Omental fat pad (tissue), 3 donors: ENCODE measurements at regions not wholly inside any gene's neighbourhood (a gene's known extent, or its start where the extent isn't known, plus 50 kb on each side); places are given as distances from the start of the nearest gene placed in this dataset.

Source experiments
- ATAC-seq: fragments of 150-250 bp; one replicate; pipeline ENCODE4 v1.9.1; 2016; ENCODE audit warnings: mild to moderate bottlenecking, moderate library complexity; ENCODE audit not compliant: low FRiP score
- DNase-seq: peaks from one replicate; pipeline ENCODE4 v3.0.0-alpha.2; 2019; ENCODE audit warnings: low spot score
- TF ChIP-seq, protein P1 (sequence below), 3 donors: fragments of 450-650 bp; IDR thresholded peaks; one replicate each; pipeline ENCODE4 v1.5.1; 2016 to 2017; ENCODE audit warnings: antibody characterized with exemption in 3 of 3, mild to moderate bottlenecking in 3 of 3, moderate library complexity in 2 of 3

DNA sequence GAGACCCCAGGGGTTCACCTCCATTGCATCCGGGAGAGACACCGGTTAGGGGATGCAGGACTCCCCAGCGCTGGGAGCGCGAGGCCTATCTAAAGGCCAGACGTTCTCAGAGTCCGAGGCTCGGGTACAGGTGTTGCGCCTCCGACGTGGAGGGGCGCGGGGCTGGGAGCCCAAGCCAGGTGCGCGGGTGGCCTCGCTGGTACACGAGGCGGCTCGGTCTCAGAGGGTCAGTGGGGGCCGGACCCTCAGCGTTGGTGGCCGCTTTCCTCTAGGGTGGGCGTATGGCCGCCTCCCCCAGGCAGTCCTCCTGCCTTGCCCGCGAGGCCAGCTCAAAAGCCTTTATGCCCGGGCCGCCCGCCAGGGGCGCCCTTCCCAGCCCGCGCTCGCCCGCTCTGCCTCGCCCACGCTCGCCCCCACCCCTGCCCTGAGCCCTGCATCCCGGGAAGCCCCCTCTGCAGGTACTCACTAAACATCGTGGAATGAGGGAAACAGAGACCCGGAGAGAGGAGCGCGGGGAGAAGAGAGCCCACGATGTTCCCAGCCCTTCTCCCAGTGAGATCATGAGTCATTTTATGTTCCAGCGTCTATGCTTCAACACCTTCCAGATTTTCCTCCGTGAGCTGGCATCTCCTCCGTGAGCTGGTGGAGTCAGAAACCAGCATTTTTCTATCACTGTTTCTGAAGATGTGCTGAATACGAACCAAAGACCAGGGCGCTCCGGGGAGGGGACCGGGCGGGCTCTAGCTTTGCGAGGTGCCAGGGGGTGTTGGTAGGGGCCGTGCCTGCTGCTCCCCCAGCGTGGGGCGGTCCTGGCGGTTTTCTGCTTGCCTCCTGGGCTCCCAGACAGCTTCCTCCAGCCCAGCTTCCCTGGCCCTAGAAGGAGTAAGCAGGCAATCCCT lies 73.8 kb downstream of the DIO3 start:
- TF ChIP-seq, protein P1, sequence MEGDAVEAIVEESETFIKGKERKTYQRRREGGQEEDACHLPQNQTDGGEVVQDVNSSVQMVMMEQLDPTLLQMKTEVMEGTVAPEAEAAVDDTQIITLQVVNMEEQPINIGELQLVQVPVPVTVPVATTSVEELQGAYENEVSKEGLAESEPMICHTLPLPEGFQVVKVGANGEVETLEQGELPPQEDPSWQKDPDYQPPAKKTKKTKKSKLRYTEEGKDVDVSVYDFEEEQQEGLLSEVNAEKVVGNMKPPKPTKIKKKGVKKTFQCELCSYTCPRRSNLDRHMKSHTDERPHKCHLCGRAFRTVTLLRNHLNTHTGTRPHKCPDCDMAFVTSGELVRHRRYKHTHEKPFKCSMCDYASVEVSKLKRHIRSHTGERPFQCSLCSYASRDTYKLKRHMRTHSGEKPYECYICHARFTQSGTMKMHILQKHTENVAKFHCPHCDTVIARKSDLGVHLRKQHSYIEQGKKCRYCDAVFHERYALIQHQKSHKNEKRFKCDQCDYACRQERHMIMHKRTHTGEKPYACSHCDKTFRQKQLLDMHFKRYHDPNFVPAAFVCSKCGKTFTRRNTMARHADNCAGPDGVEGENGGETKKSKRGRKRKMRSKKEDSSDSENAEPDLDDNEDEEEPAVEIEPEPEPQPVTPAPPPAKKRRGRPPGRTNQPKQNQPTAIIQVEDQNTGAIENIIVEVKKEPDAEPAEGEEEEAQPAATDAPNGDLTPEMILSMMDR (IDR thresholded peaks at IDR 0.05) = no peak
- ATAC-seq = no peak
- no peak for DNase-seq

DNA sequence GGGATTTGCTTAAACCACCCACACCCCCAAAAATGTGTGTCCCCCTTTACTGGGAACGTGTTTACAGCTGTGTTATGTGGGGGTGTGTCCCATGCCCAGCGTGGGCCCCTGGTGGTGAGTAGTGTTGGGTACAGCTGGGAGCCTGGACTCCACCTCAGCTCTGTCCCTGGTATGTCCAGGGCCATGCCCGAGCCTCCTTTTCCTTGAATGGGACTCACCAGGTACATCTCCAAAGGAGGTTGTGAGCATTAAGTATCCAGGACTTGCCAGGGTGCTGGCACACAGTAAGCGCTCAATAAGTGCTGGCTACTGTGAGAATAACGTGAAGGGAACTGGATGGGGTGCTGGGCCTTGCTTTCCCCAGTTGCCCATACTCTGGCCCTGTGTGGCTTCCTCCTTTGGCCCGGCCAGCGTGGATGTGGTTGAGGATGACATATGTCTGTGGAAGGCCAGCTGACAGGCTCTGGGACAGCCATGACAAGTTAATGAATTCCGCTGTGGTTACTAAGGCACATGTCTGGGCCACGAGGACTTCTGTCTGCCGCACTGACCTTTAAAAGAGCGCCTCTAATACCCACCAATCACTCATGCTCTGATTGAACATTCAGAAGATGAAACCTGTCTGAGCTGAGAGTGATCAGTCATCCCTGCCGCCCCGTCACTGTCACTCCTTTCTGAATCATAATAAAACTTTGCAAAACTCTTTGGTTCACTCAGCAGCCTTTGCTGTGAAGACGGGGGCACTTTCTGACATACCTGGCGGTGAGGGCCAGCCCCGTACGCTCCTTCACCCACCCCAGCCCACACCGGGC lies 74.7 kb downstream of the DIO3 start:
- TF ChIP-seq, protein P1 (IDR thresholded peaks at IDR 0.05) = no peak
- ATAC-seq (no peak), DNase-seq (no peak)

DNA sequence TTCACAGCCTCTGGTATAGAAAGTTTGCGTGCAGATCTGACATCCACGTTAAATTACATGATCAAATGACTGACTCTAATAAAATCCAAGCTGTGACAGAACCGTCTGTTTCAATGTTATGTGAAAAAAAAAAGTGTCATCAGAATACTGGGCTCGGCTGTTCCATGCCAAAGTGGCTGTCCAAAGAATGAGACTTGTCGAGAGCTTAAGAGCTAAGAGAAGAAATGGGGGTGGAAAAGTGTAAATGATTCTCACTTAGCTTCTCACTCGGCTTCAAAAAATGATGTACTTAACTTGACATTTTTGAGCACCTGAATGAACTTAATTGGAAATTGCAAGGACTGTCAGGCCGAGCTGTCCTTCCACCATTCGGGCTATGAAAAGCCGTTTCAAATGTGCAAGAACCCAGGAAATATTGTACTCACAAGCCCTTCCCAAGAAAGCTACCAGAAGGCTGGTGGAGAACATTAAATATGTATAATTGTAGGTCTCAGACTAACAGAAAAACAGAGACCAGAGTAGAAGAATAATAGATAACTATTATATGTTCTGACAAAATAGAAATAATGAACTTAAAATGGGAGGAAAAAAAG lies 78.0 kb downstream of the DIO3 start:
- TF ChIP-seq, protein P1 (IDR thresholded peaks at IDR 0.05) = no peak
- DNase-seq = no peak
- ATAC-seq = no peak

DNA sequence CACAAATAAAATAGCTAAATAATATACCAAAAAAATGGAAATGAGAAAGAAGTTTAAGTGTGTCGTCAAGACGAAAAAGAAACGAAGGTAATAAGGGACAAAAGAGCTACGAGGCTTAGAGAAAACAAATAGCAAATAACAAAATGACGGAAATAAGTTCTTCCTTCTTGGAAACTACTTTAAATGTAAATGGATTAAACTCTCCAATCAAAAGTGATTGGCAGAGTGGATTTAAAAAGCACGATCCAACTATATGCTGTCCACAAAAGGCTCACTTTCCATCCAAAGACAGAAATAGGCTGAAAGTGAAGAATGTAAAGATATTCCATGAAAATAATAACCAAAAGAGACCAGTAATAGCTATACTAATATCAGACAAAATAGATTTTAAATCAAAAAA lies 82.4 kb downstream of the DIO3 start:
- DNase-seq = no peak
- no peak for ATAC-seq
- TF ChIP-seq, protein P1 (IDR thresholded peaks at IDR 0.05) = no peak

DNA sequence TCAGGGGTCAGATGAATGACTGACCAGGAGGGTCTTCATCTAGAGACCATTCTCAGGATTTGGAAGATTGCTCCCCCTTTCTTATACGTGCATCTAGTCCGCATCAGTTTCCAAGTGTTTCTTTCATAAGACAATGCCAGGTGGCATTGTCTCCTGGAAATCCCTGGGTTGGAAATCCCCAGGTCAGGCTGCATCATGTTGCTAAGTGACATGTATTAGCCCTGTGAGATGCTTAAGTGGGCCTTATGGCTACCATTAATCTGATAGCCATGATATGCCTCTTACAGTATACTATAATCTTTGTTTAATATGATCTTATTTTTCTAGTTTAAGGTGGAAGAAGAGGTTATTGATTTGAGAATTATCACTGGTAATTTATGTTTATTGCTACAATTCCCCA lies 92.8 kb downstream of the DIO3 start:
- TF ChIP-seq, protein P1 (IDR thresholded peaks at IDR 0.05) = no peak
- no peak for DNase-seq
- no peak for ATAC-seq

DNA sequence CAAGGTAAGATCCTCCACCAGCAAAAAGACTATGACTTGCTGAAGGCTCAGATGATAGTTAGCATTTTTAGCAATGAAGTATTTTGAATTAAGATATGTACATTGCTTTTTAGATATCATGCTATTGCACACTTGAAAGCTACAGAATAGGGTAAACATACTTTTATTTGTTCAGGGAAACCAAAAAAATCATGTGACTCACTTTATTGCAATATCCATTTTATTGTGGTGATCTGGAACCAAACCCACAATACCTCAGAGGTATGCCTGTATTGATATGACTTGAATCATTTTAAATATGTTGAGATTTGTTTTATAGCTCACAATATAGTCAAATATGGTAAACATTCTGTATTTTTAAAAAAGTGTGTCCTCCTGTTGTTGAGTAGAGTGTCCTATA lies 96.1 kb downstream of the DIO3 start:
- no peak for DNase-seq
- no peak for ATAC-seq
- TF ChIP-seq, protein P1 (IDR thresholded peaks at IDR 0.05) = no peak
